HepG2 (cell line): ENCODE measurements at regions not wholly inside any gene's neighbourhood (a gene's known extent, or its start where the extent isn't known, plus 50 kb on each side); places are given as distances from the start of the nearest gene placed in this dataset.

Experiments
- ATAC-seq: fragments of 200-7000 bp; cut with Tn5 transposase; 3 replicates; pipeline ENCODE4 v1.9.1; 2020; ENCODE audit warnings: mild to moderate bottlenecking, moderate library complexity
- BruUV-seq: library from RNA; stranded (reverse); fragments of 400-500 nt; replicated peaks from 2 replicates; lab custom pipeline; 2021; lab: Mats Ljungman, UMichigan
- CTCF ChIA-PET: fragments of 300-600 bp; formaldehyde crosslinking; extraction: SDS; loops from one replicate; lab custom pipeline; 2021; ENCODE audit warnings: low total read pairs, inconsistent platforms, low intra/inter-chr PET ratio; lab: Yijun Ruan, JAX
- POLR2A ChIA-PET: fragments of 350-600 bp; sonication (Branson Sonifier 250); formaldehyde crosslinking; loops from one replicate; lab custom pipeline; 2020; ENCODE audit warnings: antibody characterized with exemption, inconsistent platforms; lab: Yijun Ruan, JAX
- DNase-seq: peaks from one replicate; pipeline ENCODE4 v3.0.0-alpha.2; 2015; ENCODE audit warnings: low spot score
- FAIRE-seq: peaks from 3 replicates; lab custom pipeline; 2011; peaks lifted over from hg19 to GRCh38; lab: Jason Lieb, UNC
- H2AFZ ChIP-seq: one replicate; pipeline ENCODE4 v1.6.1; 2011; ENCODE audit warnings: low read length, inconsistent platforms
- H3K27ac ChIP-seq: fragments of 300-600 bp; 3 replicates; pipeline ENCODE4 v1.8.0; 2011; ENCODE audit warnings: mixed run types, mild to moderate bottlenecking, mixed read lengths, low read length, inconsistent platforms; ENCODE audit not compliant: insufficient read depth; ENCODE audit errors: extremely low read length
- H3K27me3 ChIP-seq, 2 experiments: fragments of 200-600 bp in 1 of 2; 2 replicates in 1 of 2; 3 replicates in 1 of 2; pipeline versions ENCODE4 v1.6.0 to v1.8.0; 2011; ENCODE audit warnings: low read length in 2 of 2, mild to moderate bottlenecking in 2 of 2, moderate library complexity in 2 of 2, inconsistent platforms in 1 of 2; ENCODE audit not compliant: insufficient read depth in 2 of 2, control insufficient read depth in 1 of 2
- H3K36me3 ChIP-seq, 2 experiments: fragments of 200-600 bp in 1 of 2; replicated peaks in 1 of 2; 2 replicates in 1 of 2; 3 replicates in 1 of 2; pipeline versions ENCODE4 v1.5.1 to v1.8.0; 2011; ENCODE audit warnings: low read length in 2 of 2, inconsistent platforms in 1 of 2; ENCODE audit not compliant: insufficient read depth in 2 of 2, control insufficient read depth in 1 of 2
- H3K4me1 ChIP-seq: 2 replicates; pipeline ENCODE4 v1.5.1; 2012; ENCODE audit warnings: low read length, inconsistent platforms; ENCODE audit not compliant: insufficient read depth
- H3K4me2 ChIP-seq: 2 replicates; pipeline ENCODE4 v1.6.0; 2011; ENCODE audit warnings: low read depth, low read length, inconsistent platforms
- H3K4me3 ChIP-seq, 3 experiments: fragments of 200-600 bp in 1 of 3; sonication (generic), shearing (Covaris generic) in 1 of 3; replicated peaks in 1 of 3; 2 replicates each; pipeline ENCODE4 v1.5.1; 2011 to 2016; ENCODE audit warnings: low read length in 3 of 3, inconsistent platforms in 2 of 3, low read depth in 2 of 3, mild to moderate bottlenecking in 2 of 3, control low read depth in 1 of 3, mixed read lengths in 1 of 3; ENCODE audit not compliant: insufficient read depth in 1 of 3
- H3K79me2 ChIP-seq: one replicate; pipeline ENCODE4 v1.6.1; 2011; ENCODE audit warnings: low read length, inconsistent platforms; ENCODE audit not compliant: insufficient read depth
- H3K9ac ChIP-seq: 2 replicates; pipeline ENCODE4 v1.6.0; 2011; ENCODE audit warnings: mild to moderate bottlenecking, low read depth, low read length, inconsistent platforms; ENCODE audit not compliant: insufficient read depth
- H3K9me3 ChIP-seq: 2 replicates; pipeline ENCODE4 v1.5.1; 2012; ENCODE audit warnings: mild to moderate bottlenecking, low read length
- H4K20me1 ChIP-seq: 2 replicates; pipeline ENCODE4 v1.6.0; 2011; ENCODE audit warnings: inconsistent platforms, mild to moderate bottlenecking, low read length, moderate library complexity; ENCODE audit not compliant: insufficient read depth
- DNMT1 ChIP-seq: sonication (generic); formaldehyde crosslinking; IDR thresholded peaks from 2 replicates; pipeline ENCODE4 v1.5.1; 2020; ENCODE audit warnings: mild to moderate bottlenecking, missing genetic modification reagents
- HMGXB4 ChIP-seq, 2 experiments: sonication (generic) in 1 of 2; formaldehyde crosslinking in 1 of 2; IDR thresholded peaks; 2 replicates each; pipeline versions ENCODE4 v1.4.0 to v1.6.1; 2018 to 2020; ENCODE audit warnings: missing genetic modification reagents in 2 of 2, borderline replicate concordance in 1 of 2, low read depth in 1 of 2, mild to moderate bottlenecking in 1 of 2, missing biosample characterization in 1 of 2
- IKZF4 ChIP-seq: sonication (generic); formaldehyde crosslinking; IDR thresholded peaks from 2 replicates; pipeline ENCODE4 v1.5.1; 2020; ENCODE audit warnings: borderline replicate concordance, mild to moderate bottlenecking, low read depth, missing genetic modification reagents; ENCODE audit errors: not compliant biosample characterization
- RARA ChIP-seq: IDR thresholded peaks from 2 replicates; pipeline ENCODE4 v1.6.1; 2016; ENCODE audit warnings: missing genetic modification reagents, missing compliant biosample characterization
- SRY ChIP-seq: sonication (generic); formaldehyde crosslinking; IDR thresholded peaks from 2 replicates; pipeline ENCODE4 v1.8.0; 2022; ENCODE audit warnings: mild to moderate bottlenecking, missing genetic modification reagents
- TEAD2 ChIP-seq: sonication (generic); formaldehyde crosslinking; IDR thresholded peaks from 2 replicates; pipeline ENCODE4 v1.9.0; 2021; ENCODE audit warnings: missing genetic modification reagents
- TIGD3 ChIP-seq: sonication (generic); formaldehyde crosslinking; IDR thresholded peaks from 2 replicates; pipeline ENCODE4 v1.5.1; 2020; ENCODE audit warnings: mild to moderate bottlenecking, missing genetic modification reagents, borderline replicate concordance
- TRIM24 ChIP-seq: sonication (generic); formaldehyde crosslinking; IDR thresholded peaks from 2 replicates; pipeline ENCODE4 v1.8.0; 2022; ENCODE audit warnings: mild to moderate bottlenecking, missing genetic modification reagents
- ZNF33A ChIP-seq: sonication (generic); formaldehyde crosslinking; IDR thresholded peaks from 2 replicates; pipeline ENCODE4 v1.5.1; 2020; ENCODE audit warnings: missing genetic modification reagents, mild to moderate bottlenecking, moderate library complexity, borderline replicate concordance
- ZNF607 ChIP-seq: sonication (generic); formaldehyde crosslinking; IDR thresholded peaks from 2 replicates; pipeline ENCODE4 v1.5.1; 2020; ENCODE audit warnings: missing genetic modification reagents, mild to moderate bottlenecking, borderline replicate concordance
- ZNF737 ChIP-seq: sonication (generic); formaldehyde crosslinking; IDR thresholded peaks from 2 replicates; pipeline ENCODE4 v1.5.0; 2020; ENCODE audit warnings: missing genetic modification reagents, mild to moderate bottlenecking, borderline replicate concordance
- ZNF878 ChIP-seq: sonication (generic); formaldehyde crosslinking; IDR thresholded peaks from 2 replicates; pipeline ENCODE4 v1.8.1; 2023; ENCODE audit warnings: mild to moderate bottlenecking, missing genetic modification reagents, moderate library complexity
- WGBS: methylation state at CpG from one replicate; pipeline ENCODE4 v1.1.6; 2017; ENCODE audit warnings: low lambda C conversion rate; 5-methylcytosine and 5-hydroxymethylcytosine counted together
- in situ Hi-C: cut with HindIII; loops from 2 replicates; pipeline ENCODE4 v1.10.0; 2017; ENCODE audit warnings: low pct_unique_long_range_greater_than_20kb; ENCODE audit not compliant: extremely low pct_ligation_motif_present
- intact Hi-C: fragments of 100-400 bp; cut with micrococcal nuclease; formaldehyde crosslinking; loops from one replicate; pipeline ENCODE4 v1.10.0; 2022; ENCODE audit not compliant: unreplicated experiment
- TF ChIP-seq, protein P1 (sequence below): IDR thresholded peaks from 2 replicates; pipeline ENCODE4 v1.6.1; 2016; ENCODE audit warnings: missing genetic modification reagents, missing compliant biosample characterization
- TF ChIP-seq, protein P2 (sequence below): sonication (generic); formaldehyde crosslinking; IDR thresholded peaks from 2 replicates; pipeline ENCODE4 v1.9.0; 2021; ENCODE audit warnings: missing genetic modification reagents, mild to moderate bottlenecking, borderline replicate concordance

DNA sequence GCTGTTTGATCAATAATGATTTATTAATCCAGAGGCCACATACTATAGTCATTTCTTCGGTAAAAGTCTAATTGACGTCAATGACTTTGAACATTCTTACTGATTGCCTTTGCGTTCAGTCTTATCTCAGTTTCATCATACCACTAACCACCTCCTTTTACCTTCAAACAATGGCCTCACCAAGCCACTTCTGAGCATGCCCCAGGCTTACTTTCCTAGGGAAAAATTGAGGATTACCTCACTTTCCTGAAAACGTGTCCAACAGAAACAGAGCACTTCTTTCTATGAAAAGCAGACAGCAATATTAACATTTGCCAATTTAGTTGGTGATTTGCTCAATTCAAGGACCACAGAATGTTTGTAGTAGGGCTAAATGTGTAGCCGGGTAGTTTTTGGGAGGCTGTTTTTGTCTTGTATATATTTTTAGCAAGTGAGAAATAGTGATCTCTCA lies 157.6 kb downstream of the KLF5 start:
- DNase-seq, result no peak
- Histone ChIP-seq H3K36me3 (no peaks in the 10 kb centered on the region), H3K9me3 (no peaks in the 10 kb centered on the region), H3K27me3 (no peaks in the 10 kb centered on the region), H4K20me1 (no peaks in the 10 kb centered on the region), H3K4me3 (no peak overlapping the region), H3K9ac (no peak overlapping the region), H3K4me1 (peaks cover 20% of the 10 kb centered on the region), H3K4me2 (no peak overlapping the region), H2AFZ (no peak overlapping the region), H3K79me2 (no peaks in the 10 kb centered on the region), H3K27ac (no peak overlapping the region)
- no peak for FAIRE-seq
- in situ Hi-C loops (no loop called here), intact Hi-C loops (no loop called here)
- ChIA-PET POLR2A (no interaction called here), CTCF (no interaction called here)
- WGBS, result 23% methylated on average over 5 of the region's 5 CpGs
- TF ChIP-seq, protein P1, sequence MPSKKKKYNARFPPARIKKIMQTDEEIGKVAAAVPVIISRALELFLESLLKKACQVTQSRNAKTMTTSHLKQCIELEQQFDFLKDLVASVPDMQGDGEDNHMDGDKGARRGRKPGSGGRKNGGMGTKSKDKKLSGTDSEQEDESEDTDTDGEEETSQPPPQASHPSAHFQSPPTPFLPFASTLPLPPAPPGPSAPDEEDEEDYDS (CRISPR knock-in tag), result no peak
- TF ChIP-seq ZNF33A (CRISPR knock-in tag), result no peak
- no peak for TF ChIP-seq TEAD2
- no peak for TF ChIP-seq ZNF878 (CRISPR knock-in tag)
- no peak for TF ChIP-seq ZNF737 (CRISPR knock-in tag)
- no peak for TF ChIP-seq TRIM24 (CRISPR knock-in tag)
- TF ChIP-seq IKZF4 (CRISPR knock-in tag), result no peak
- ATAC-seq, result no peak
- BruUV-seq, result no TSS peak

- H2AFZ ChIP-seq, result no peak overlapping the region
- H3K36me3 ChIP-seq, result no peaks in the 10 kb centered on the region
- TF ChIP-seq HMGXB4 (CRISPR knock-in tag; IDR thresholded peaks at IDR 0.05; ENCODE audit: borderline replicate concordance in 1 of 2, low read depth in 1 of 2), result no peak
- no peak for TF ChIP-seq ZNF607 (CRISPR knock-in tag)
- TF ChIP-seq, protein P2, sequence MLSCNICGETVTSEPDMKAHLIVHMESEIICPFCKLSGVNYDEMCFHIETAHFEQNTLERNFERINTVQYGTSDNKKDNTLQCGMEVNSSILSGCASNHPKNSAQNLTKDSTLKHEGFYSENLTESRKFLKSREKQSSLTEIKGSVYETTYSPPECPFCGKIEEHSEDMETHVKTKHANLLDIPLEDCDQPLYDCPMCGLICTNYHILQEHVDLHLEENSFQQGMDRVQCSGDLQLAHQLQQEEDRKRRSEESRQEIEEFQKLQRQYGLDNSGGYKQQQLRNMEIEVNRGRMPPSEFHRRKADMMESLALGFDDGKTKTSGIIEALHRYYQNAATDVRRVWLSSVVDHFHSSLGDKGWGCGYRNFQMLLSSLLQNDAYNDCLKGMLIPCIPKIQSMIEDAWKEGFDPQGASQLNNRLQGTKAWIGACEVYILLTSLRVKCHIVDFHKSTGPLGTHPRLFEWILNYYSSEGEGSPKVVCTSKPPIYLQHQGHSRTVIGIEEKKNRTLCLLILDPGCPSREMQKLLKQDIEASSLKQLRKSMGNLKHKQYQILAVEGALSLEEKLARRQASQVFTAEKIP (CRISPR knock-in tag), result no peak
- no peak for TF ChIP-seq DNMT1 (CRISPR knock-in tag)
- TF ChIP-seq TIGD3 (CRISPR knock-in tag), result no peak
- TF ChIP-seq RARA (CRISPR knock-in tag), result no peak
- TF ChIP-seq SRY (CRISPR knock-in tag), result no peak
- TF ChIP-seq, all 625 proteins: peak for 0
- DNase-seq (no peak), FAIRE-seq (no peak), ATAC-seq (no peak)
- ChIA-PET POLR2A (no interaction called here), CTCF (no interaction called here)
- no peaks in the 10 kb centered on the region for H4K20me1 ChIP-seq
- no peak overlapping the region for H3K9ac ChIP-seq
- no TSS peak for BruUV-seq
- peaks cover 26% of the 10 kb centered on the region for H3K4me1 ChIP-seq
- H3K4me2 ChIP-seq, result no peak overlapping the region
- no peaks in the 10 kb centered on the region for H3K79me2 ChIP-seq
- in situ Hi-C loops, result no loop called here
- H3K27ac ChIP-seq, result no peak overlapping the region
- WGBS, result 53% methylated on average over 6 of the region's 6 CpGs
- intact Hi-C loops, result no loop called here
- H3K27me3 ChIP-seq, result no peaks in the 10 kb centered on the region
- H3K4me3 ChIP-seq, result no peak overlapping the region
- no peaks in the 10 kb centered on the region for H3K9me3 ChIP-seq
Observed at GRCh38 chr13:73215823-73216222, 157.0 kb downstream of the KLF5 start.
